NB4 (cell line): ENCODE measurements at regions not wholly inside any gene's neighbourhood (a gene's known extent, or its start where the extent isn't known, plus 50 kb on each side); places are given as distances from the start of the nearest gene placed in this dataset.

Source experiments
- DNase-seq: peaks from one replicate; pipeline ENCODE4 v3.0.0; 2010; ENCODE audit warnings: low read depth
- H3K4me3 ChIP-seq: one replicate; pipeline ENCODE4 v1.5.1; 2011; ENCODE audit warnings: mild to moderate bottlenecking, low read depth, low read length, moderate library complexity
- MAX ChIP-seq: IDR thresholded peaks from 2 replicates; pipeline ENCODE4 v1.6.1; 2011; ENCODE audit warnings: low read depth, low read length
- MYC ChIP-seq: IDR thresholded peaks from 2 replicates; pipeline ENCODE4 v1.6.1; 2011; ENCODE audit warnings: low read depth, low read length
- POLR2A ChIP-seq: IDR thresholded peaks from 2 replicates; pipeline ENCODE4 v1.6.1; 2011; ENCODE audit warnings: mild to moderate bottlenecking; ENCODE audit not compliant: insufficient read length; ENCODE audit errors: extremely low read depth
- TF ChIP-seq, protein P1 (sequence below): IDR thresholded peaks from one replicate; pipeline ENCODE4 v1.5.1; 2012; ENCODE audit warnings: low read depth, low read length

DNA sequence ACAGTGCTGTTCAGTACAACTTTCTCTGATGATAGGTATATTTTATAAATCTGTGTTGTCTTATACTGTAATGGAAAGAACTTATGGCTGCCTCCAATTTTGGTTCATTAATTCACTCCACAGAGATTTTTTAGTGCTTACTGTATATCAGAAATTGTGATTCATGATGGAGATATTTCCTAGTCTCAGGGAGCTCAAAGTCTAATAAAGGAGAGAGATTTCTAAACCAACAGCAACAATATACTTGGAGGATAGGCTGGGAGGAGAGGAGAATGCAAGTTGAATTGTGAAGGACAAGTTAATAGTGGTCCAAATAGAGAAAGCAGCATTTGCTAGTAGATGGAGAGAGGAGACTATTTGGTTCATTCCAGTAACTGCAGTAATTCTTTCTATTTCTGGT, 63.5 kb downstream of the TANC2 start:
- no peak overlapping the region for H3K4me3 ChIP-seq
- TF ChIP-seq MAX (no peak), POLR2A (no peak), MYC (no peak)
- TF ChIP-seq, protein P1, sequence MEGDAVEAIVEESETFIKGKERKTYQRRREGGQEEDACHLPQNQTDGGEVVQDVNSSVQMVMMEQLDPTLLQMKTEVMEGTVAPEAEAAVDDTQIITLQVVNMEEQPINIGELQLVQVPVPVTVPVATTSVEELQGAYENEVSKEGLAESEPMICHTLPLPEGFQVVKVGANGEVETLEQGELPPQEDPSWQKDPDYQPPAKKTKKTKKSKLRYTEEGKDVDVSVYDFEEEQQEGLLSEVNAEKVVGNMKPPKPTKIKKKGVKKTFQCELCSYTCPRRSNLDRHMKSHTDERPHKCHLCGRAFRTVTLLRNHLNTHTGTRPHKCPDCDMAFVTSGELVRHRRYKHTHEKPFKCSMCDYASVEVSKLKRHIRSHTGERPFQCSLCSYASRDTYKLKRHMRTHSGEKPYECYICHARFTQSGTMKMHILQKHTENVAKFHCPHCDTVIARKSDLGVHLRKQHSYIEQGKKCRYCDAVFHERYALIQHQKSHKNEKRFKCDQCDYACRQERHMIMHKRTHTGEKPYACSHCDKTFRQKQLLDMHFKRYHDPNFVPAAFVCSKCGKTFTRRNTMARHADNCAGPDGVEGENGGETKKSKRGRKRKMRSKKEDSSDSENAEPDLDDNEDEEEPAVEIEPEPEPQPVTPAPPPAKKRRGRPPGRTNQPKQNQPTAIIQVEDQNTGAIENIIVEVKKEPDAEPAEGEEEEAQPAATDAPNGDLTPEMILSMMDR = no peak
- DNase-seq = no peak

DNA sequence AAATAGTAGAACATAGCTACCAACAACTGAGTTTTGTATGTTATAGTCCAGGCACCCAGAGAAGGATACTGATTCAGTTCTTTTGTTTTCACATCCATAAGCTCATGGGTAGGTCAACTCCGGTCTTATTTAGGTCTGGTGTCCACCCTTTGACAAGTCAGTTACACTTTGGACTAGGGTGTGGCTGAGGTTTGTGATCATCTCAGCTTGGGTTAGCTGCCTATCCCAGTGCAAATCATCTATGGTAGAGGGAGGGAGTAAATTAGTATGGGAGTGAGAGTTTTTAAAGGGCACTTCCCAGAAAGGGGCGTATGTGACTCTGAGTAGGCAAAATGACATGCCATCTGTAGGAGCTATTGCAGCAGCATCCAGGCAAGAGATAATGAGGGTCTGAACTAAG, 66.1 kb downstream of the TANC2 start:
- DNase-seq = no peak
- no peak overlapping the region for H3K4me3 ChIP-seq
- no peak for TF ChIP-seq POLR2A
- TF ChIP-seq MYC = no peak
- no peak for TF ChIP-seq MAX
- TF ChIP-seq, protein P1 = no peak

- TF ChIP-seq MYC (no peak), POLR2A (no peak), MAX (no peak)
- TF ChIP-seq, protein P1 = no peak
- DNase-seq = no peak
- H3K4me3 ChIP-seq = no peak overlapping the region
Measured at GRCh38 chr17:63033142-63033541, 67.1 kb downstream of the TANC2 start.

DNA sequence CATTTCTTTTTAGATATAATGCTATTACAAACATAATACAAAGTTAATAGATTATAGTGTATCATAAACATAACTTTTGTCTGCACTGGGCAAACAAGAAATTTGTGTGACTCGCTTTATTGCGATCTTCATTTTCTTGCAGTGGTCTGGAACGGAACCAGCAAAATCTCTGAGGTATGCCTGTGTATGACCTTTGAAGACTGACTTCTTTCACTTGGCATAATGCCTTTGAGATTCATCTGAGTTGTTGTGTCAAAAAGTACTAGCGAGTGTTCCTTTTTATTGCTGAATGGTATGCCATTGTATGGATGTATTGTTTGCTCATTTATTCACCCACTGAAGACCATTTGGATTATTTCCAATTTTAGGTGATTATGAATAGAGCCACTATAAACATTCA, 69.2 kb downstream of the TANC2 start:
- no peak for DNase-seq
- H3K4me3 ChIP-seq = no peak overlapping the region
- TF ChIP-seq, protein P1 = no peak
- TF ChIP-seq MYC (no peak), POLR2A (no peak), MAX (no peak)

GRCh38 chr17:63035695-63036094, 69.7 kb downstream of the TANC2 start:
- TF ChIP-seq, protein P1 = no peak
- TF ChIP-seq MYC (no peak), MAX (no peak), POLR2A (no peak)
- no peak for DNase-seq
- H3K4me3 ChIP-seq = no peak overlapping the region

GRCh38 chr17:63039342-63039741, 73.3 kb downstream of the TANC2 start:
- no peak for TF ChIP-seq POLR2A
- no peak for TF ChIP-seq MYC
- TF ChIP-seq, protein P1 = no peak
- no peak for TF ChIP-seq MAX
- no peak overlapping the region for H3K4me3 ChIP-seq
- no peak for DNase-seq
